ENCODE measurements at regions not wholly inside any gene's neighbourhood (a gene's known extent, or its start where the extent isn't known, plus 50 kb on each side); places are given as distances from the start of the nearest gene placed in this dataset.

- no peak overlapping the region for H3K27ac Mint-ChIP-seq (ENCODE audit: unreplicated experiment)
These were observed 67.1 kb upstream of the CARD18 start for GRCh38 chr11:105206633-105207032.

DNA sequence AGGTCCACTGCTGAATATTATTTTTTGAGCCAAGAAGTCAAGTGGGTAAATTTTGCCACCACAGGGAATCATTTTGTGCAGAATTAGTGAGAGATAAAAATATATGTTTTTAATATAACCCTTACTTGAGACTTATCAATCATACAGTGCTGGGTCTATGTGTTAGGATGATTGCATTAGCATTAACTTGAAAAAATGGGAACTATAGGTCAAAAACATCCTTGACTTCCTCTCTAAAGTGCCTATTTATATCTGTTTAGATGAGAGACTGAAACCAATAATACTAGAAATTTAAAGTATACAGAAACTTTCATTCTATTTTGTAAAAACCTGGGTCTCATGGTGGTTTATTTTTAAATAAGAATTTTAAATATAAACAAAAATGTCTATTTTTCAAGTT, 65.1 kb upstream of the CARD18 start:
- Mint-ChIP-seq H3K4me1 (no peaks in the 10 kb centered on the region), H3K9me3 (no peaks in the 10 kb centered on the region), H3K27ac (ENCODE audit: unreplicated experiment) (no peak overlapping the region), H3K27me3 (ENCODE audit: low read depth) (no peaks in the 10 kb centered on the region), H3K36me3 (ENCODE audit: low read depth) (no peaks in the 10 kb centered on the region), H3K4me3 (no peak overlapping the region)
- no peak for DNase-seq (ENCODE audit: low read depth, low spot score)
- TF ChIP-seq, protein P1, sequence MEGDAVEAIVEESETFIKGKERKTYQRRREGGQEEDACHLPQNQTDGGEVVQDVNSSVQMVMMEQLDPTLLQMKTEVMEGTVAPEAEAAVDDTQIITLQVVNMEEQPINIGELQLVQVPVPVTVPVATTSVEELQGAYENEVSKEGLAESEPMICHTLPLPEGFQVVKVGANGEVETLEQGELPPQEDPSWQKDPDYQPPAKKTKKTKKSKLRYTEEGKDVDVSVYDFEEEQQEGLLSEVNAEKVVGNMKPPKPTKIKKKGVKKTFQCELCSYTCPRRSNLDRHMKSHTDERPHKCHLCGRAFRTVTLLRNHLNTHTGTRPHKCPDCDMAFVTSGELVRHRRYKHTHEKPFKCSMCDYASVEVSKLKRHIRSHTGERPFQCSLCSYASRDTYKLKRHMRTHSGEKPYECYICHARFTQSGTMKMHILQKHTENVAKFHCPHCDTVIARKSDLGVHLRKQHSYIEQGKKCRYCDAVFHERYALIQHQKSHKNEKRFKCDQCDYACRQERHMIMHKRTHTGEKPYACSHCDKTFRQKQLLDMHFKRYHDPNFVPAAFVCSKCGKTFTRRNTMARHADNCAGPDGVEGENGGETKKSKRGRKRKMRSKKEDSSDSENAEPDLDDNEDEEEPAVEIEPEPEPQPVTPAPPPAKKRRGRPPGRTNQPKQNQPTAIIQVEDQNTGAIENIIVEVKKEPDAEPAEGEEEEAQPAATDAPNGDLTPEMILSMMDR (conservative IDR thresholded peaks at IDR 0.05): no peak

More at GRCh38 chr11:105206633-105207032, 67.1 kb upstream of the CARD18 start:
- no peak for DNase-seq (ENCODE audit: low read depth, low spot score)
- Mint-ChIP-seq H3K4me3 (no peak overlapping the region), H3K4me1 (no peaks in the 10 kb centered on the region), H3K9me3 (no peaks in the 10 kb centered on the region), H3K36me3 (ENCODE audit: low read depth) (no peaks in the 10 kb centered on the region), H3K27me3 (ENCODE audit: low read depth) (no peaks in the 10 kb centered on the region)
- TF ChIP-seq, protein P1 (conservative IDR thresholded peaks at IDR 0.05): no peak

GRCh38 chr11:105203569-105204240, 64.1 kb upstream of the CARD18 start:
- Mint-ChIP-seq H3K9me3 (no peaks in the 10 kb centered on the region), H3K27me3 (ENCODE audit: low read depth) (no peaks in the 10 kb centered on the region), H3K4me1 (no peaks in the 10 kb centered on the region), H3K27ac (ENCODE audit: unreplicated experiment) (no peak overlapping the region), H3K4me3 (no peak overlapping the region), H3K36me3 (ENCODE audit: low read depth) (no peaks in the 10 kb centered on the region)
- TF ChIP-seq, protein P1 (conservative IDR thresholded peaks at IDR 0.05): no peak
- no peak for DNase-seq (ENCODE audit: low read depth, low spot score)

GRCh38 chr11:105202844-105203548, 63.4 kb upstream of the CARD18 start:
- DNase-seq (ENCODE audit: low read depth, low spot score): no peak
- Mint-ChIP-seq H3K27me3 (ENCODE audit: low read depth) (no peaks in the 10 kb centered on the region), H3K36me3 (ENCODE audit: low read depth) (no peaks in the 10 kb centered on the region), H3K9me3 (no peaks in the 10 kb centered on the region), H3K4me1 (no peaks in the 10 kb centered on the region), H3K27ac (ENCODE audit: unreplicated experiment) (no peak overlapping the region), H3K4me3 (no peak overlapping the region)
- TF ChIP-seq, protein P1 (conservative IDR thresholded peaks at IDR 0.05): no peak

DNA sequence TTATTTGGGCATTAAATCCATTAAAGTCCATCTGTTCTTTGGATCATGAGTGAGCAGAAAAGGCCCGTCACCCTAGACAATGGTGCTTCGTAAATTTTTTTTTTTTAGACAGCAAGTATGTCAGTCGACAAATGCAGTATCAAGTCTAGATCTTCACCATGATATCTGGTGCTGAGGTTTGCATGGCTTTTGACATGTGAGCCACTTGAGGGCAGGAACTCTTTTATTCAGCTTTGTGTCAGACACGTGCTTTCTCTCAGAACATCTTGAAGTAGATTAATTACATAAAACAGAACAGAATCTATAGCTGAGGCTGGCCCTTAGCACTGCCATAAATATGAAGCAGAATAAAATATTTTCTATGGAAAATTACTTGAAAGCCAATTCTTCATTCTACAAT, 62.9 kb upstream of the CARD18 start:
- H3K9me3 Mint-ChIP-seq: no peaks in the 10 kb centered on the region
- DNase-seq (ENCODE audit: low read depth, low spot score): no peak
- no peak overlapping the region for H3K27ac Mint-ChIP-seq (ENCODE audit: unreplicated experiment)
- H3K4me3 Mint-ChIP-seq: no peak overlapping the region
- TF ChIP-seq, protein P1 (conservative IDR thresholded peaks at IDR 0.05): no peak
- no peaks in the 10 kb centered on the region for H3K36me3 Mint-ChIP-seq (ENCODE audit: low read depth)
- H3K4me1 Mint-ChIP-seq: no peaks in the 10 kb centered on the region
- H3K27me3 Mint-ChIP-seq (ENCODE audit: low read depth): no peaks in the 10 kb centered on the region
